ENCODE measurements at regions not wholly inside any gene's neighbourhood (a gene's known extent, or its start where the extent isn't known, plus 50 kb on each side); places are given as distances from the start of the nearest gene placed in this dataset.

- no peak for ATAC-seq
- no peak for TF ChIP-seq CTCF (IDR thresholded peaks at IDR 0.05)
- H3K4me1 ChIP-seq: no peaks in the 10 kb centered on the region
- H3K36me3 ChIP-seq (ENCODE audit: insufficient read depth in 1 of 2, low read depth in 1 of 2): no peaks in the 10 kb centered on the region
- no peak for DNase-seq
- H3K4me3 ChIP-seq: no peak overlapping the region
- H3K27ac ChIP-seq: no peak overlapping the region
- H3K9me3 ChIP-seq: no peaks in the 10 kb centered on the region
- peaks cover 0 to 2% (median 0%) of the 10 kb centered on the region in 3 donors for H3K27me3 ChIP-seq (ENCODE audit: insufficient read depth in 3 of 3, low read length in 2 of 3)
- 66 to 82% (median 68%) methylated on average over 4 of the region's 4 CpGs for WGBS, 3 donors
- intact Hi-C loops (cut with DNase I): no loop called here
Observed at GRCh38 chr3:28036599-28037575, 204.5 kb upstream of the CMC1 start.

DNA sequence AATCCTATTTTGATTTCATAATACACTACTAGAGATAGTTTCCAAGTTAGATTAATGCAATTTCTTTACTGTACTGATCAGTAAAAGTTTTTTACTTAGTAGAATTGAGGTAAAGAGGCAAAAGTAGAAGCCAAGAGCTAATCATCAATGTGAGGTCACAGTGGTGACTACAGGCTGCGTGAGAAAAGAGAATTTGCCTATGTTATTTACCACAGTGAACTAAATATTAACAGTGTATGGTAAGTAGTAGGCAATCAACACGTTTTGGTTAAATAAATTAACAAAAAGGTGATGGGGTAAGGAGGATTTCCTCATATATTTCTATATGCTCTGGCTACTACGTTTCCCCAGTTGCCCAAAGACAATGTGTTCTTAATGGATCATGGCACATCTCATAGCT, 202.2 kb upstream of the CMC1 start:
- Histone ChIP-seq H3K27ac (no peak overlapping the region), H3K27me3 (ENCODE audit: insufficient read depth in 3 of 3, low read length in 2 of 3) (peaks cover 0 to 2% (median 0%) of the 10 kb centered on the region in 3 donors), H3K4me1 (no peaks in the 10 kb centered on the region), H3K9me3 (no peaks in the 10 kb centered on the region), H3K4me3 (no peak overlapping the region), H3K36me3 (ENCODE audit: insufficient read depth in 1 of 2, low read depth in 1 of 2) (no peaks in the 10 kb centered on the region)
- DNase-seq (no peak), ATAC-seq (no peak)
- TF ChIP-seq CTCF (IDR thresholded peaks at IDR 0.05): no peak
- WGBS, 3 donors: 67 to 71% (median 68%) methylated on average over 3 of the region's 3 CpGs
- intact Hi-C loops (cut with DNase I): no loop called here

GRCh38 chr3:28039829-28040228, 201.6 kb upstream of the CMC1 start:
- Histone ChIP-seq H3K36me3 (ENCODE audit: insufficient read depth in 1 of 2, low read depth in 1 of 2) (no peaks in the 10 kb centered on the region), H3K27ac (no peak overlapping the region), H3K4me1 (no peaks in the 10 kb centered on the region), H3K9me3 (no peaks in the 10 kb centered on the region), H3K4me3 (no peak overlapping the region), H3K27me3 (ENCODE audit: insufficient read depth in 3 of 3, low read length in 2 of 3) (peaks cover 0 to 2% (median 0%) of the 10 kb centered on the region in 3 donors)
- ATAC-seq: no peak
- TF ChIP-seq CTCF (IDR thresholded peaks at IDR 0.05): no peak
- no peak for DNase-seq
- intact Hi-C loops (cut with DNase I): no loop called here
- WGBS, 3 donors: 58 to 64% (median 62%) methylated on average over 1 of the region's 1 CpG

- Histone ChIP-seq H3K36me3 (ENCODE audit: insufficient read depth in 1 of 2, low read depth in 1 of 2) (no peaks in the 10 kb centered on the region), H3K4me3 (no peak overlapping the region), H3K27ac (no peak overlapping the region), H3K4me1 (no peaks in the 10 kb centered on the region), H3K27me3 (ENCODE audit: insufficient read depth in 3 of 3, low read length in 2 of 3) (peaks cover 0 to 1% (median 0%) of the 10 kb centered on the region in 3 donors), H3K9me3 (no peaks in the 10 kb centered on the region)
- TF ChIP-seq CTCF (IDR thresholded peaks at IDR 0.05): no peak
- intact Hi-C loops (cut with DNase I): no loop called here
- DNase-seq: no peak
- no peak for ATAC-seq
- 53 to 75% (median 61%) methylated on average over 2 of the region's 2 CpGs for WGBS, 3 donors
Observed at GRCh38 chr3:28042095-28042635, 199.3 kb upstream of the CMC1 start.
